HG02571 (cell line): ENCODE measurements at regions not wholly inside any gene's neighbourhood (a gene's known extent, or its start where the extent isn't known, plus 50 kb on each side); places are given as distances from the start of the nearest gene placed in this dataset.
"Not testable (repeated sequence)": the region's sequence is repeated elsewhere in the genome, so short reads cannot be mapped to it uniquely, and the experiment has no call there.

Experiments used
- ATAC-seq: cut with Tn5 transposase; IDR thresholded peaks from one replicate; pipeline ENCODE4 v1.9.1; 2021; ENCODE audit warnings: mild to moderate bottlenecking, moderate library complexity; ENCODE audit not compliant: unreplicated experiment

DNA sequence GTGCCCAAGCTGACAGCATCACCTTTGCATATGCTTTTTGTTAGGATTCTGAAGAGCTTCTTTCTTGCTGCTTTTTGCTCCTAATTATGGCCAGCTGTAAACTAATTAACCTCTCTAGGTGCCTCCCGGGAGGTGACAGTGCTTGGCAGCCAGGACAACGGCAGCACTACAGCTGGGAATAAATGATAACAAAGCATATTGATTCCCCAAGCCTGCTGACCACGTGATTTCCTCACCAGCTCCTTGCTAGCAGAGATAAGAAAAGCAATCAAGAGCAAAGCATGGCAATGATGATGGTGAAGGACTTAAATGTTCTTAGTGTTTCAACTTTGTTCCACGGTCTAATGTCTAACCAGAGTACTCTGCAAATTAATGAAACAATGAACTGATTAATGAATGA lies 1074.4 kb upstream of the GYPC start:
- ATAC-seq, result no peak

- ATAC-seq, result no peak
Measured at GRCh38 chr2:125582516-125582915, 1073.4 kb upstream of the GYPC start.

GRCh38 chr2:125584732-125585131 lies 1071.2 kb upstream of the GYPC start:
- no peak for ATAC-seq

- no peak for ATAC-seq
Measured at GRCh38 chr2:125588780-125589179, 1067.2 kb upstream of the GYPC start.

DNA sequence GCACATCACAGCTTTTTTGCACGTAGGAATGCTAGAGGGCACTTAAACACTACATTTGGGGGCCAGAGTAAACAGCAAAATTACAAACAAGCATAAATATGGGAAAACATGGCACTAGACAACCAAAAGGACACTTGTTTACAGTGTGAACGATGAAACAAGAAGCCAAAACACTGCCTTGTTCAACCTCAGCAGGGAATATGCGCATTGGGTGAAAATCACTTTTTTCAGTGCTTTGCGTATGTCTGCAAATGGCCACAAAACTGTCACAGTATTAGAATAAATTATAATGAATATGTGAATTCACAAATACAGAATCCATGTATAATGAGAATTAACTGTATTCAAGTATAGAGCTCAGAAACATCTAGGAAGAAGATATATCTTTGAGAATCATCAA lies 1064.0 kb upstream of the GYPC start:
- ATAC-seq, result no peak

GRCh38 chr2:125593036-125593435 lies 1062.9 kb upstream of the GYPC start:
- ATAC-seq, result no peak

- ATAC-seq, result no peak
Measured at GRCh38 chr2:125596612-125597011, 1059.3 kb upstream of the GYPC start.

GRCh38 chr2:125615438-125615837 lies 1040.5 kb upstream of the GYPC start:
- ATAC-seq, result no peak

GRCh38 chr2:125630377-125630776 lies 1025.6 kb upstream of the GYPC start:
- no peak for ATAC-seq

GRCh38 chr2:125634662-125635061 lies 1021.3 kb upstream of the GYPC start:
- ATAC-seq, result no peak

DNA sequence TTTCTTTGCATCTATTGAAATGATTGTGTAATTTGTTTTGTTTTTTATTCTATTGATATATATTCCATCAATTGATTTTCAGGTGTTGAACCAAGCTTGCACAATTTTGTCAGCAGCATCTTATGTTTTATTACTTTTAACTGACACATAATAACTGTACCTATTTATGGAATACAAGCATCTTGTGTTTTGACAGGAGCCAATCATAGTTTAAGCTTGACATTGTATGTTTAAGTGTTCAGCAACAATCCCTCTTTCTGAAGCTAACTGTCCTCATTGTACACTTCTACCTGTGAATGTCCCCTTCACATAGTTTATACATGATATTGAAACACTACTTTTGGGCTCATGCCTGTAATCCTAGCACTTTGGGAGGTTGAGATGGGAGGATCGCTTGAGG lies 1017.6 kb upstream of the GYPC start:
- ATAC-seq, result no peak

DNA sequence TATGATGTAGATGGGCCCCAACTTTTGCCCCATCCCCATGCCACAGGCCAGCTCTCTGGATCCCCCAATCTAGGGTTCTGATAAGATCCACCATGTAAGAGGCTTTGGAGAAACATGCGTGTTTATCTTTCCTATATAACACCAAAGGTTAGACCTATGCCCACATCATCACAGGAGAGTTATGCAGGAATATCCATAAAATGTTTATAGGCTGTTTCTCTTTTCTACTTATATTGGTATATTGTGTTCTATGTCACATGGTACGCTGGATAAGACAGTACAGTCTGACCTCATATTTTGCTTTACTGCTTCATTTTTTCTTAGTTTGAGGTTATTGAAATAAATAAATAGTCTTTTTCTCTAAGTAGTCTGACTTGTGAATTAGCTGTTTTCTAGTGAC lies 1013.9 kb upstream of the GYPC start:
- ATAC-seq, result no peak

DNA sequence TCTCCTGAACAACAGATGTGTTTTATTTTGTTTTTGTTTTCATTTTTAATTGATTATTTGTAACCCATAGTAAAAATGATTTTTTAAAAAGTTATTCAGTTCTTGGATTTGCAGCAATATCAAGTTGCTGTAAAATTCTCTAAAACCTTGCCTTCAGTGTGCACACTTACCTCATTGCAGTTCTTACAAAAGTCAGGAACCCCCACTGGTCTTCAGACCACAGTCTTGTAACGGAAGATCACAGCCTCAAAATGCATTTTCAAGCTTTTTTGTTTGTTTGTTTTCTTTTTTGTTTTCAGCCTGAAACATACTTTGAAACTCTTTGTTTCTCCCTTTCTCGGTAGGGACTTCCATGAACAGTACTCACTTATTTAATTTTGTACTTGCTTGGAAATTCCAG lies 1012.8 kb upstream of the GYPC start:
- no peak for ATAC-seq

- no peak for ATAC-seq
Measured at GRCh38 chr2:125643585-125643984, 1012.4 kb upstream of the GYPC start.

DNA sequence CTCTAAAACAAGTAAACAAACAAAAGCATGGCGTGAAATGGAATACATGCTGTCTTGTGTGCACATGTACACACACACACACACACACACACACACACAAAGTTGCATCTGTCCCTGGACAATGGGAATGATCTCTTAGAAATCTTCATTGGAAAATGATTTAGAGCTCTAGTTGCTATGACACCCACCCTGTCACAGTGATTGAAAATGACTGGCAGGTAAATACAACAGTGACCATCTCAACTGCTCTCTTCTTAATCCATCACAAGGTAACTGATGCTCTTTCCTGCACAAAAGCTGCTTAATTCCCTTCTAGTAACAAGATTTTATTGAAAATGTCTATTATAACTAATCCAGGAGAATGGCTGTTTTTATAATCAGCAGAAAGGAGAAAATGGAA lies 1011.7 kb upstream of the GYPC start:
- ATAC-seq, result no peak

GRCh38 chr2:125652280-125652679 lies 1003.7 kb upstream of the GYPC start:
- ATAC-seq, result no peak

DNA sequence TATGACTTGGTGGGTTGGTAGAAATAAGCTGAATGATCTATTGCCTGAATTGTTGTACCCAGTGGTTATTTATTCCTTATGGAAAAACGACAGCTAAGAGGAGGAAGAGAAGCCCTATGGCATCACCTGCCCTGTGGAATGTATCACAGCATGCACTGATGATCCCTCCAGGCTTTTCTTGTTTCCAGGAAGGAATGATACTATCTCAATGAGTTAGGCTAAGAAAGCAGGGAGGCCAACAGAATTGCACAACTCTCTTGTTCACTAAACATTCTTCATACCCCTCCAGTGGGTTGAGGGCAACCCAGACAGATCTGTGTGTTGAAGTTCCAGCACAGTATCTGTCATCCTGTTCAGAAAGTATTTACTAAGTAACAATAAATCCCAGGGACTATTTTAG lies 1001.7 kb upstream of the GYPC start:
- no peak for ATAC-seq

DNA sequence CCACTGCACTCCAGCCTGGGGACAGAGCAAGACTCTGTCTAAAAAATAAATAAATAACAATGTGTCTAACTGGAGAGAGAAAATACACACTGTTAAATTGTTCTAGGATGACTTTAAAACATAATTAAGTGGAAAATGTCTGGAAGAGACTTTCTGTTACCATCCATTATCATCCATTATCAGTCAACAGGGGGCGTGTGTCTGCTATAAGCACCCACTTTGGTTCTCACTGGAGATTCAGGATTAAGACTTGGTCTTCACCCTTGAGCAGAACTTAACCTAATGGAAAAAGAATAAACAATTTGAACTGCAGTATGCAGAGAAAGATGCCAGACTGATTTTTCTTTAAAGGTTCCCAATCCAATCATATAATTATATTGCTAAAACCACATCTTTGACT lies 999.8 kb upstream of the GYPC start:
- no peak for ATAC-seq

GRCh38 chr2:125658583-125658982 lies 997.4 kb upstream of the GYPC start:
- no peak for ATAC-seq

GRCh38 chr2:125660369-125660768 lies 995.6 kb upstream of the GYPC start:
- ATAC-seq, result not testable (repeated sequence)

GRCh38 chr2:125667630-125668029 lies 988.3 kb upstream of the GYPC start:
- no peak for ATAC-seq

GRCh38 chr2:125679903-125680302 lies 976.1 kb upstream of the GYPC start:
- no peak for ATAC-seq

DNA sequence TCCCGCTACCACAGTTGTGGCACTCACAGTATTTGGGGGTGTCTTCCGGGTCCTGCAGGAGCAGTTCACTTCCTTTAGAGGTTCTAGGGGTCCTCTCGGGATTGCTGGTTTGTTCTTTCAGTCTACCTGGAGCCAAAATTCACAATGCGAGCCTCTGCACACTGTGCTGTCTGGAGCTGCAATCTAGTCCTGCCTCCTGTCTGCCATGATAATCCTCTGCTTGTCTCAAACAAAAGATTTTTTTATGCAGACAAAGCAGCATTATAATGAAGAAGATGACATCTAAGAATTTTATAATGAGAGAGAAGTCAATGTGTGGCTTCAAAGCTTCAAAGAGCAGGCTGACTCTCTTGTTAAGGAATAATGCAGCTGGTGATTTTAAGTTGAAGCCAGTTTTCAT lies 975.1 kb upstream of the GYPC start:
- no peak for ATAC-seq

- no peak for ATAC-seq
Measured at GRCh38 chr2:125681576-125681975, 974.4 kb upstream of the GYPC start.
